Peyer's patch (tissue), 4 donors: ENCODE measurements at regions not wholly inside any gene's neighbourhood (a gene's known extent, or its start where the extent isn't known, plus 50 kb on each side); places are given as distances from the start of the nearest gene placed in this dataset.

ENCODE experiments used
- DNase-seq, 3 donors: peaks; one replicate each; pipeline ENCODE4 v3.0.0-alpha.2; 2017 to 2019
- H3K27ac ChIP-seq, 4 donors: fragments of 200-600 bp; sonication (generic); one replicate each; pipeline ENCODE4 v1.5.1; 2016 to 2019
- H3K27me3 ChIP-seq, 2 donors: fragments of 200-600 bp; sonication (generic); one replicate each; pipeline ENCODE4 v1.5.1; 2019
- H3K36me3 ChIP-seq, 3 donors: fragments of 200-600 bp; sonication (generic); one replicate each; pipeline ENCODE4 v1.5.1; 2016 to 2019
- H3K4me1 ChIP-seq, 4 donors: fragments of 200-600 bp; sonication (generic); one replicate each; pipeline ENCODE4 v1.5.1; 2016 to 2019
- H3K4me3 ChIP-seq, 4 donors: fragments of 200-600 bp; sonication (generic); 1 replicate in 3 of 4; 2 replicates in 1 of 4; pipeline ENCODE4 v1.5.1; 2016 to 2019; ENCODE audit warnings: mild to moderate bottlenecking in 1 of 4
- H3K9me3 ChIP-seq, 4 donors: fragments of 200-600 bp; sonication (generic); one replicate each; pipeline ENCODE4 v1.5.1; 2016 to 2019; ENCODE audit warnings: mild to moderate bottlenecking in 1 of 4
- POLR2A ChIP-seq, 2 donors: fragments of 450-650 bp; IDR thresholded peaks; one replicate each; pipeline ENCODE4 v1.5.1; 2017; ENCODE audit warnings: antibody characterized with exemption in 2 of 2, mild to moderate bottlenecking in 2 of 2, moderate library complexity in 2 of 2
- TF ChIP-seq, protein P1 (sequence below), 6 experiments: fragments of 450-650 bp in 4 of 6; fragments of 200-600 bp in 2 of 6; sonication (generic) in 1 of 6; IDR thresholded peaks; one replicate each; pipeline ENCODE4 v1.5.1; 2017 to 2019; ENCODE audit warnings: antibody characterized with exemption in 6 of 6, mild to moderate bottlenecking in 3 of 6, moderate library complexity in 1 of 6

DNA sequence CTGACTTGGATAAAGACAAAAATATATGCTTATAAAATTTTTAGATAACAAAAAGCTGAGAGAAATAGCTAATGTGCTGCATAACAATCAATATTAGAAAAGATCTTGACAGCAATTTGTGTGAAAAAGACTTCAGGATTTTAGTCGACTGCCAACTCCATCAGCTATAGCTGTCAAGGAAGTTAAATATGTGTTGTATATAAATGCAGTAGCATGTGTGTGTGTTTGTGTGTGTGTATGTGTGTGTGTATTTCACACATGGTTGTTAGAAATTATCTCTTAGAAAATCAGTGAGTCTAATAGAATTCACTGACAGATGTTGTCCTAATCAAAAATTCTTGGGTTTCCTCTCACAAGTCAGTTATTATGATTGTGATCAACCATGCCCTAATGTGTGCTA, 171.2 kb downstream of the CASP12 start:
- no peaks in the 10 kb centered on the region for H3K4me1 ChIP-seq
- TF ChIP-seq POLR2A (IDR thresholded peaks at IDR 0.05), result no peak
- TF ChIP-seq, protein P1, sequence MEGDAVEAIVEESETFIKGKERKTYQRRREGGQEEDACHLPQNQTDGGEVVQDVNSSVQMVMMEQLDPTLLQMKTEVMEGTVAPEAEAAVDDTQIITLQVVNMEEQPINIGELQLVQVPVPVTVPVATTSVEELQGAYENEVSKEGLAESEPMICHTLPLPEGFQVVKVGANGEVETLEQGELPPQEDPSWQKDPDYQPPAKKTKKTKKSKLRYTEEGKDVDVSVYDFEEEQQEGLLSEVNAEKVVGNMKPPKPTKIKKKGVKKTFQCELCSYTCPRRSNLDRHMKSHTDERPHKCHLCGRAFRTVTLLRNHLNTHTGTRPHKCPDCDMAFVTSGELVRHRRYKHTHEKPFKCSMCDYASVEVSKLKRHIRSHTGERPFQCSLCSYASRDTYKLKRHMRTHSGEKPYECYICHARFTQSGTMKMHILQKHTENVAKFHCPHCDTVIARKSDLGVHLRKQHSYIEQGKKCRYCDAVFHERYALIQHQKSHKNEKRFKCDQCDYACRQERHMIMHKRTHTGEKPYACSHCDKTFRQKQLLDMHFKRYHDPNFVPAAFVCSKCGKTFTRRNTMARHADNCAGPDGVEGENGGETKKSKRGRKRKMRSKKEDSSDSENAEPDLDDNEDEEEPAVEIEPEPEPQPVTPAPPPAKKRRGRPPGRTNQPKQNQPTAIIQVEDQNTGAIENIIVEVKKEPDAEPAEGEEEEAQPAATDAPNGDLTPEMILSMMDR (IDR thresholded peaks at IDR 0.05), result no peak

DNA sequence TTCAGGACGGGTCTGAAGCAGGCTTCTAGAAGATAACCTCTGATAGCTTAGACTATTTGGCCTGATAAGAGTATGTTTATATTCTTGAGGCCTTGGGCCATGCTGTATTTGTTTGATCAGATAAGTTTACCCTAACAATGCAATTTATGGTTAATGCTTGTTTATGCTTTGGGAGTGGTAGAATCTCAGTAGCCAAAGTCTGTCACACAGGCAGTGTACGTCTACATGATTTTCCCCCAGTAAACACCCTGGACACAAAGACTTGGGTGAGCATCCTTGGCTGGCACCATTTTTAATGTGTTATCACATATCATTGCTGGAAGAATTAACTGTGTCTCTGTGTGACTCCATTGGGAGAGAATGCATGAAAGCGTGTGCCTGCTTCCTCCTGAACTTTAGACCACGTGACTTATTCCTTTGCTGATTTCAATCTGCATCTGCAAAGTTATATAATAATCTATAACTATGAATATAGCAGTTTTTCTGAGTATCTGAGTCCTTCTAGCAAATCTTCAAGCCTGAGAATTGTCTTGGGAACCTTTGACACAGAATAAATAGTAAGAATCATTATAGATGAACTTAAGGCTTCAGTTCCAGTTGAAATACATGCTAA, 172.4 kb downstream of the CASP12 start:
- no peak for DNase-seq
- TF ChIP-seq, protein P1 (IDR thresholded peaks at IDR 0.05), result no peak
- TF ChIP-seq POLR2A (IDR thresholded peaks at IDR 0.05), result no peak
- Histone ChIP-seq H3K36me3 (no peaks in the 10 kb centered on the region), H3K9me3 (no peaks in the 10 kb centered on the region), H3K27me3 (no peaks in the 10 kb centered on the region), H3K27ac (no peak overlapping the region), H3K4me1 (no peaks in the 10 kb centered on the region), H3K4me3 (no peak overlapping the region)

More for the DNA sequence above, 171.2 kb downstream of the CASP12 start:
- no peak overlapping the region for H3K4me3 ChIP-seq
- no peaks in the 10 kb centered on the region for H3K36me3 ChIP-seq
- no peaks in the 10 kb centered on the region for H3K9me3 ChIP-seq
- H3K27me3 ChIP-seq, result no peaks in the 10 kb centered on the region
- H3K27ac ChIP-seq, result no peak overlapping the region
- no peak for DNase-seq

DNA sequence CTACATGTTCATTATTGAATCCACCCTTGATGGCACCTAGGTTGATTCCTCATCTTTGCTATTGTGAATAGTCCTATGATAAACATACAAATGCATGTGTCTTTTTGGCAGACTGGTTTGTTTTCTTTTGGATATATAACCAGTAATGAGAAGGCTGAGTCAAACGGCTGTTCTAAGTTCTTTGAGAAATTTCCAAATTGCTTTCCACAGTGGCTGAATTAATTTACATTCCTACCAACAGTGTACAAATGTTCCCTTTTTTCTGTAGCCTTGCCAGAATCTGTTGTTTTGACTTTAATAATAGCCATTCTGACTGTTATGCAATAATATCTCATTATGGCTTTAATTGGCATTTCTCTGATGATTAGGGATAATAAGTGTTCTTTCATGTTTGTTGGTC, 184.9 kb downstream of the CASP12 start:
- TF ChIP-seq, protein P1 (IDR thresholded peaks at IDR 0.05), result no peak
- TF ChIP-seq POLR2A (IDR thresholded peaks at IDR 0.05), result no peak
- no peak for DNase-seq
- H3K4me1 ChIP-seq, result no peaks in the 10 kb centered on the region

DNA sequence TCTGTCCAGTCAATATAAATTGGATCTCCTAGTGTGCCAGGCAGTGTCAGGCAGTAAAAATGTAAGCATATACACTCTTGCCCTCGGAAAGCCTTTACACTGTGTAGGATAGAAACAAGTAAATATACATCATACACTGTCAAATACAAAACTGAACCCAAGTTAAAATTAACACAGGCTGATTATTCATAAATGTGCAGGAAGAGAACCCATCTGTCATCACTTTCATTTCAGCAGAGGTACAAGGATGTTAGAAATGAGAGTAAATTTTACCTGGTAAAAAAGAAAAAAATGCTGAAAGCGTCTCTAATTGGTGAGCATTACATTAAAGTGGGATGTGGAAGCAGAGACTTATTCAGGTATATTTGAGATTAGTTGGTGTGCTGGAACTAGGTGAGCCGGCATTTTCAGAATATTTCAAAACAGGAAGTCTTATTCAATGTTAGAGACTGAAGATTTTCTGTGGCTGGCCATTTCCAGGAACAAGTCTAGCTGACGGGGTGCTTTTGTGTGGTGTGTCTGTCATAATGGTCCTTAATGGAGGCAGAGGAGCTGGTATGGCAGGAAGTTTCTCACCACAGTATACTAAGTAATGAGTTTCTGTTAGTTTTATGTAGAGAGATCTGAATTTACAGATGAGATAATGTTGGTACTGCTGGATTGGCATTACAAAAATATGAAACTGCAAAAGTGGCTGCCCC, 192.6 kb downstream of the CASP12 start:
- DNase-seq, result peak in 2 of 3 donors; percentile 66 to 79
- Histone ChIP-seq H3K36me3 (no peaks in the 10 kb centered on the region), H3K4me3 (peak overlapping the region in 2 of 4 donors; percentile 15 to 16), H3K4me1 (peaks cover 0 to 5% (median 0%) of the 10 kb centered on the region in 4 donors), H3K9me3 (no peaks in the 10 kb centered on the region), H3K27ac (peak overlapping the region; percentile 47 to 75 (median 62)), H3K27me3 (no peaks in the 10 kb centered on the region)
- no peak for TF ChIP-seq POLR2A (IDR thresholded peaks at IDR 0.05)
- TF ChIP-seq, protein P1 (IDR thresholded peaks at IDR 0.05), result no peak

More for the DNA sequence above, 184.9 kb downstream of the CASP12 start:
- Histone ChIP-seq H3K9me3 (no peaks in the 10 kb centered on the region), H3K27ac (no peak overlapping the region), H3K4me3 (no peak overlapping the region), H3K27me3 (no peaks in the 10 kb centered on the region), H3K36me3 (no peaks in the 10 kb centered on the region)

DNA sequence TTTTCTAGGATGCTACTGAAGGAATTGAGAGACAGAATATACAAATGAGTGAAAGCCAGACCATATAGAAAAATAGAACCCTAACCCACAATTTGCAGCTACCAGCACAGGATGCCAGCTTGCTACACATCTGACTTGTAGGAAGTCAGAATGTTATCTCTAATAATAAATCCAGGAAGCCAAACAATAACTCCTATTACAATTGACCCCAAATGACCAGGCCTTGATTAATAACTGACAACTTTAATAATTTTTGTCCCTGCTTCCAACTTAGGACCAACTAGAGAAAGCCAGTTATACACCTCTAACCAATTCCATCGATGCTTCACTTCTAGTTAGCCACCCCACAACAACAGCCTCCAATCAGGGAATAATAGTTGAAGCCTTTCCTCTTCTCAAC, 193.4 kb downstream of the CASP12 start:
- H3K27ac ChIP-seq, result peak overlapping the region; percentile 47 to 75 (median 62)
- H3K36me3 ChIP-seq, result no peaks in the 10 kb centered on the region
- H3K4me1 ChIP-seq, result peaks cover 0 to 5% (median 0%) of the 10 kb centered on the region in 4 donors
- DNase-seq, result no peak
- TF ChIP-seq POLR2A (IDR thresholded peaks at IDR 0.05), result no peak
- TF ChIP-seq, protein P1 (IDR thresholded peaks at IDR 0.05), result no peak
- no peaks in the 10 kb centered on the region for H3K9me3 ChIP-seq
- no peak overlapping the region for H3K4me3 ChIP-seq
- H3K27me3 ChIP-seq, result no peaks in the 10 kb centered on the region
